ENCODE measurements at regions not wholly inside any gene's neighbourhood (a gene's known extent, or its start where the extent isn't known, plus 50 kb on each side); places are given as distances from the start of the nearest gene placed in this dataset.

- no peak for TF ChIP-seq MAX (IDR thresholded peaks at IDR 0.05)
- TF ChIP-seq REST (IDR thresholded peaks at IDR 0.05; ENCODE audit: low read depth): no peak
- no peak for TF ChIP-seq ZBTB7A (IDR thresholded peaks at IDR 0.05; ENCODE audit: low read depth)
- no peak for TF ChIP-seq TAF1 (IDR thresholded peaks at IDR 0.05; ENCODE audit: low read depth)
- no peak for TF ChIP-seq EP300 (IDR thresholded peaks at IDR 0.05; ENCODE audit: borderline replicate concordance)
- no peak for TF ChIP-seq RAD21 (IDR thresholded peaks at IDR 0.05; ENCODE audit: low read depth)
- no peak for TF ChIP-seq TEAD4 (IDR thresholded peaks at IDR 0.05)
- TF ChIP-seq EGR1 (IDR thresholded peaks at IDR 0.05): no peak
- TF ChIP-seq TCF12 (IDR thresholded peaks at IDR 0.05; ENCODE audit: low read depth): no peak
- TF ChIP-seq YY1 (IDR thresholded peaks at IDR 0.05; ENCODE audit: low read depth): no peak
- TF ChIP-seq FOXM1 (IDR thresholded peaks at IDR 0.05; ENCODE audit: borderline replicate concordance, low read depth): no peak
- no peak for TF ChIP-seq CREB1 (IDR thresholded peaks at IDR 0.05; ENCODE audit: low read depth)
- TF ChIP-seq NFIC (IDR thresholded peaks at IDR 0.05): no peak
- no peak for TF ChIP-seq USF1 (IDR thresholded peaks at IDR 0.05)
These were observed 178.9 kb downstream of the UACA start for GRCh38 chr15:70584441-70584837.

Measured in Ishikawa (cell line).